ENCODE measurements at regions not wholly inside any gene's neighbourhood (a gene's known extent, or its start where the extent isn't known, plus 50 kb on each side); places are given as distances from the start of the nearest gene placed in this dataset.

DNA sequence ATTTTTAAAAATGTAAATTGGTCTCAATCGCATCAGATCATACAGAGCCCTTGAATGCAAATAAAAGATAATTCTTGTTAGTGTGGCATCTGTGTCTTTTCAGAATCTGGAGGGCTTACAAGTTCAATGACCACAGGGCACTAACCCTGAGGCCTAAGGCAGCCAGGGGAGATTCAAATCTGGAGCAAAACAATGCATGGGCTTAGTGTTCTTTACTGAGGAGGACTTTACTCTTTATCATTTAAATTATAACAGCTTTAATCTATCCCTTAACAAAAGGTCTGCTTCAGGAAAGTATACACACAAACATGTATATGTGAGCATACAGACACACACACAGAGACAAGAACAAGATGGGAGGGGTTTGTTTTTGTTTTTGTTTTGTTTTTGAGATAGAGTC, 51.0 kb upstream of the NSUN7 start:
- TF ChIP-seq, protein P1, sequence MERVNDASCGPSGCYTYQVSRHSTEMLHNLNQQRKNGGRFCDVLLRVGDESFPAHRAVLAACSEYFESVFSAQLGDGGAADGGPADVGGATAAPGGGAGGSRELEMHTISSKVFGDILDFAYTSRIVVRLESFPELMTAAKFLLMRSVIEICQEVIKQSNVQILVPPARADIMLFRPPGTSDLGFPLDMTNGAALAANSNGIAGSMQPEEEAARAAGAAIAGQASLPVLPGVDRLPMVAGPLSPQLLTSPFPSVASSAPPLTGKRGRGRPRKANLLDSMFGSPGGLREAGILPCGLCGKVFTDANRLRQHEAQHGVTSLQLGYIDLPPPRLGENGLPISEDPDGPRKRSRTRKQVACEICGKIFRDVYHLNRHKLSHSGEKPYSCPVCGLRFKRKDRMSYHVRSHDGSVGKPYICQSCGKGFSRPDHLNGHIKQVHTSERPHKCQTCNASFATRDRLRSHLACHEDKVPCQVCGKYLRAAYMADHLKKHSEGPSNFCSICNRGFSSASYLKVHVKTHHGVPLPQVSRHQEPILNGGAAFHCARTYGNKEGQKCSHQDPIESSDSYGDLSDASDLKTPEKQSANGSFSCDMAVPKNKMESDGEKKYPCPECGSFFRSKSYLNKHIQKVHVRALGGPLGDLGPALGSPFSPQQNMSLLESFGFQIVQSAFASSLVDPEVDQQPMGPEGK (CRISPR knock-in tag; IDR thresholded peaks at IDR 0.05; ENCODE audit: borderline replicate concordance), result no peak
- TF ChIP-seq RARB (CRISPR knock-in tag; IDR thresholded peaks at IDR 0.05), result no peak
- TF ChIP-seq ZFP3 (CRISPR knock-in tag; IDR thresholded peaks at IDR 0.05), result no peak
- no peak for TF ChIP-seq ZC3H10 (CRISPR knock-in tag; IDR thresholded peaks at IDR 0.05)
- TF ChIP-seq SNAI2 (CRISPR knock-in tag; IDR thresholded peaks at IDR 0.05), result no peak
- TF ChIP-seq BACH2 (CRISPR knock-in tag; IDR thresholded peaks at IDR 0.05; ENCODE audit: borderline replicate concordance), result no peak
- no peak for TF ChIP-seq ESRRG (CRISPR knock-in tag; IDR thresholded peaks at IDR 0.05)
- TF ChIP-seq ZNF565 (CRISPR knock-in tag; conservative IDR thresholded peaks at IDR 0.05; ENCODE audit: low read depth), result no peak
- TF ChIP-seq, protein P2, sequence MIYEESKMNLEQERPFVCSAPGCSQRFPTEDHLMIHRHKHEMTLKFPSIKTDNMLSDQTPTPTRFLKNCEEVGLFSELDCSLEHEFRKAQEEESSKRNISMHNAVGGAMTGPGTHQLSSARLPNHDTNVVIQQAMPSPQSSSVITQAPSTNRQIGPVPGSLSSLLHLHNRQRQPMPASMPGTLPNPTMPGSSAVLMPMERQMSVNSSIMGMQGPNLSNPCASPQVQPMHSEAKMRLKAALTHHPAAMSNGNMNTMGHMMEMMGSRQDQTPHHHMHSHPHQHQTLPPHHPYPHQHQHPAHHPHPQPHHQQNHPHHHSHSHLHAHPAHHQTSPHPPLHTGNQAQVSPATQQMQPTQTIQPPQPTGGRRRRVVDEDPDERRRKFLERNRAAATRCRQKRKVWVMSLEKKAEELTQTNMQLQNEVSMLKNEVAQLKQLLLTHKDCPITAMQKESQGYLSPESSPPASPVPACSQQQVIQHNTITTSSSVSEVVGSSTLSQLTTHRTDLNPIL (CRISPR knock-in tag; IDR thresholded peaks at IDR 0.05; ENCODE audit: low read depth), result no peak
- TF ChIP-seq ZFP30 (CRISPR knock-in tag; IDR thresholded peaks at IDR 0.05), result no peak
- TF ChIP-seq PPARA (CRISPR knock-in tag; IDR thresholded peaks at IDR 0.05; ENCODE audit: borderline replicate concordance), result no peak
- TF ChIP-seq, protein P3, sequence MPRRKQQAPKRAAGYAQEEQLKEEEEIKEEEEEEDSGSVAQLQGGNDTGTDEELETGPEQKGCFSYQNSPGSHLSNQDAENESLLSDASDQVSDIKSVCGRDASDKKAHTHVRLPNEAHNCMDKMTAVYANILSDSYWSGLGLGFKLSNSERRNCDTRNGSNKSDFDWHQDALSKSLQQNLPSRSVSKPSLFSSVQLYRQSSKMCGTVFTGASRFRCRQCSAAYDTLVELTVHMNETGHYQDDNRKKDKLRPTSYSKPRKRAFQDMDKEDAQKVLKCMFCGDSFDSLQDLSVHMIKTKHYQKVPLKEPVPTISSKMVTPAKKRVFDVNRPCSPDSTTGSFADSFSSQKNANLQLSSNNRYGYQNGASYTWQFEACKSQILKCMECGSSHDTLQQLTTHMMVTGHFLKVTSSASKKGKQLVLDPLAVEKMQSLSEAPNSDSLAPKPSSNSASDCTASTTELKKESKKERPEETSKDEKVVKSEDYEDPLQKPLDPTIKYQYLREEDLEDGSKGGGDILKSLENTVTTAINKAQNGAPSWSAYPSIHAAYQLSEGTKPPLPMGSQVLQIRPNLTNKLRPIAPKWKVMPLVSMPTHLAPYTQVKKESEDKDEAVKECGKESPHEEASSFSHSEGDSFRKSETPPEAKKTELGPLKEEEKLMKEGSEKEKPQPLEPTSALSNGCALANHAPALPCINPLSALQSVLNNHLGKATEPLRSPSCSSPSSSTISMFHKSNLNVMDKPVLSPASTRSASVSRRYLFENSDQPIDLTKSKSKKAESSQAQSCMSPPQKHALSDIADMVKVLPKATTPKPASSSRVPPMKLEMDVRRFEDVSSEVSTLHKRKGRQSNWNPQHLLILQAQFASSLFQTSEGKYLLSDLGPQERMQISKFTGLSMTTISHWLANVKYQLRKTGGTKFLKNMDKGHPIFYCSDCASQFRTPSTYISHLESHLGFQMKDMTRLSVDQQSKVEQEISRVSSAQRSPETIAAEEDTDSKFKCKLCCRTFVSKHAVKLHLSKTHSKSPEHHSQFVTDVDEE (CRISPR knock-in tag; IDR thresholded peaks at IDR 0.05), result no peak
- TF ChIP-seq ZNF8 (CRISPR knock-in tag; IDR thresholded peaks at IDR 0.05), result no peak
- TF ChIP-seq, protein P4, sequence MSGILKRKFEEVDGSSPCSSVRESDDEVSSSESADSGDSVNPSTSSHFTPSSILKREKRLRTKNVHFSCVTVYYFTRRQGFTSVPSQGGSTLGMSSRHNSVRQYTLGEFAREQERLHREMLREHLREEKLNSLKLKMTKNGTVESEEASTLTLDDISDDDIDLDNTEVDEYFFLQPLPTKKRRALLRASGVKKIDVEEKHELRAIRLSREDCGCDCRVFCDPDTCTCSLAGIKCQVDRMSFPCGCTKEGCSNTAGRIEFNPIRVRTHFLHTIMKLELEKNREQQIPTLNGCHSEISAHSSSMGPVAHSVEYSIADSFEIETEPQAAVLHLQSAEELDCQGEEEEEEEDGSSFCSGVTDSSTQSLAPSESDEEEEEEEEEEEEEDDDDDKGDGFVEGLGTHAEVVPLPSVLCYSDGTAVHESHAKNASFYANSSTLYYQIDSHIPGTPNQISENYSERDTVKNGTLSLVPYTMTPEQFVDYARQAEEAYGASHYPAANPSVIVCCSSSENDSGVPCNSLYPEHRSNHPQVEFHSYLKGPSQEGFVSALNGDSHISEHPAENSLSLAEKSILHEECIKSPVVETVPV (CRISPR knock-in tag; IDR thresholded peaks at IDR 0.05), result no peak

All from SK-N-SH treated with all-trans-retinoic acid at 6 μM for 48 hours (cell line).